Stomach (tissue), 4 donors: ENCODE measurements at regions not wholly inside any gene's neighbourhood (a gene's known extent, or its start where the extent isn't known, plus 50 kb on each side); places are given as distances from the start of the nearest gene placed in this dataset.

Source experiments
- EP300 ChIP-seq: sonication (generic); formaldehyde crosslinking; IDR thresholded peaks from one replicate; pipeline ENCODE4 v1.6.1; 2017; ENCODE audit warnings: antibody characterized with exemption
- POLR2A ChIP-seq, 4 donors: fragments of 450-650 bp; IDR thresholded peaks; one replicate each; pipeline ENCODE4 v1.6.1; 2016; ENCODE audit warnings: antibody characterized with exemption in 4 of 4, control low read depth in 2 of 4, mild to moderate bottlenecking in 1 of 4, moderate library complexity in 1 of 4
- POLR2AphosphoS5 ChIP-seq, 3 donors: sonication (generic); formaldehyde crosslinking; IDR thresholded peaks; one replicate each; pipeline ENCODE4 v1.6.1; 2016; ENCODE audit warnings: antibody characterized with exemption in 3 of 3
- TF ChIP-seq, protein P1 (sequence below), 7 experiments: fragments of 450-650 bp in 4 of 7; fragments of 200-600 bp in 3 of 7; sonication (generic) in 3 of 7; IDR thresholded peaks; one replicate each; pipeline ENCODE4 v1.5.1; 2016 to 2019; ENCODE audit warnings: antibody characterized with exemption in 7 of 7, control low read depth in 2 of 7, mild to moderate bottlenecking in 1 of 7

GRCh38 chr3:1513662-1514061 is 420.8 kb downstream of the CNTN6 start:
- TF ChIP-seq, protein P1, sequence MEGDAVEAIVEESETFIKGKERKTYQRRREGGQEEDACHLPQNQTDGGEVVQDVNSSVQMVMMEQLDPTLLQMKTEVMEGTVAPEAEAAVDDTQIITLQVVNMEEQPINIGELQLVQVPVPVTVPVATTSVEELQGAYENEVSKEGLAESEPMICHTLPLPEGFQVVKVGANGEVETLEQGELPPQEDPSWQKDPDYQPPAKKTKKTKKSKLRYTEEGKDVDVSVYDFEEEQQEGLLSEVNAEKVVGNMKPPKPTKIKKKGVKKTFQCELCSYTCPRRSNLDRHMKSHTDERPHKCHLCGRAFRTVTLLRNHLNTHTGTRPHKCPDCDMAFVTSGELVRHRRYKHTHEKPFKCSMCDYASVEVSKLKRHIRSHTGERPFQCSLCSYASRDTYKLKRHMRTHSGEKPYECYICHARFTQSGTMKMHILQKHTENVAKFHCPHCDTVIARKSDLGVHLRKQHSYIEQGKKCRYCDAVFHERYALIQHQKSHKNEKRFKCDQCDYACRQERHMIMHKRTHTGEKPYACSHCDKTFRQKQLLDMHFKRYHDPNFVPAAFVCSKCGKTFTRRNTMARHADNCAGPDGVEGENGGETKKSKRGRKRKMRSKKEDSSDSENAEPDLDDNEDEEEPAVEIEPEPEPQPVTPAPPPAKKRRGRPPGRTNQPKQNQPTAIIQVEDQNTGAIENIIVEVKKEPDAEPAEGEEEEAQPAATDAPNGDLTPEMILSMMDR (IDR thresholded peaks at IDR 0.05): no peak
- no peak for TF ChIP-seq POLR2A (IDR thresholded peaks at IDR 0.05)
- TF ChIP-seq POLR2AphosphoS5 (IDR thresholded peaks at IDR 0.05): no peak
- TF ChIP-seq EP300: no peak
